ENCODE measurements at regions not wholly inside any gene's neighbourhood (a gene's known extent, or its start where the extent isn't known, plus 50 kb on each side); places are given as distances from the start of the nearest gene placed in this dataset.

DNA sequence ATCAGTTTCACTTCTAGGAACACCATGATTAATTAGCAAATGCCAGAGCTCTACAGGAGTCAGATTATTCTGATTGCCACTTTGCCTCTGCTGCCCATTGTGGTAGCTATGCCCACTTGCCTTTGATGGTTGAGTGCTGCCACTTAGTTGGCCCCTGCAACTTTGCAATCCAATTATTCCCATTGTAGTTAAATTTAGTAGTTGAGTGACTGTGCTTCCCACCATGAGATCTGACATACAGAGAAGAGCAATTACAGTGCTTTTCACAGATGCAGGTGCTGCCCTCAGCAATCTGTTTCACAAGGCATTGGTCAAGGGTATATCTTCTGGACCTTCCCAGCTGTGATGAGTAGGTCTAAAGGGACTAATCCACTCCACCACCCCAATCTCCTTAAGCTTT is 468.4 kb upstream of the RGS6 start:
- H3K4me3 ChIP-seq (ENCODE audit: low read depth, poor library complexity, severe bottlenecking) = no peak overlapping the region
- no peak for DNase-seq (ENCODE audit: low spot score in 2 of 2)
- intact Hi-C loops (cut with DNase I; ENCODE audit: low total_unique reads) = no loop called here
- TF ChIP-seq, protein P1, sequence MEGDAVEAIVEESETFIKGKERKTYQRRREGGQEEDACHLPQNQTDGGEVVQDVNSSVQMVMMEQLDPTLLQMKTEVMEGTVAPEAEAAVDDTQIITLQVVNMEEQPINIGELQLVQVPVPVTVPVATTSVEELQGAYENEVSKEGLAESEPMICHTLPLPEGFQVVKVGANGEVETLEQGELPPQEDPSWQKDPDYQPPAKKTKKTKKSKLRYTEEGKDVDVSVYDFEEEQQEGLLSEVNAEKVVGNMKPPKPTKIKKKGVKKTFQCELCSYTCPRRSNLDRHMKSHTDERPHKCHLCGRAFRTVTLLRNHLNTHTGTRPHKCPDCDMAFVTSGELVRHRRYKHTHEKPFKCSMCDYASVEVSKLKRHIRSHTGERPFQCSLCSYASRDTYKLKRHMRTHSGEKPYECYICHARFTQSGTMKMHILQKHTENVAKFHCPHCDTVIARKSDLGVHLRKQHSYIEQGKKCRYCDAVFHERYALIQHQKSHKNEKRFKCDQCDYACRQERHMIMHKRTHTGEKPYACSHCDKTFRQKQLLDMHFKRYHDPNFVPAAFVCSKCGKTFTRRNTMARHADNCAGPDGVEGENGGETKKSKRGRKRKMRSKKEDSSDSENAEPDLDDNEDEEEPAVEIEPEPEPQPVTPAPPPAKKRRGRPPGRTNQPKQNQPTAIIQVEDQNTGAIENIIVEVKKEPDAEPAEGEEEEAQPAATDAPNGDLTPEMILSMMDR (IDR thresholded peaks at IDR 0.05) = no peak
- no peak for TF ChIP-seq POLR2A (IDR thresholded peaks at IDR 0.05)

DNA sequence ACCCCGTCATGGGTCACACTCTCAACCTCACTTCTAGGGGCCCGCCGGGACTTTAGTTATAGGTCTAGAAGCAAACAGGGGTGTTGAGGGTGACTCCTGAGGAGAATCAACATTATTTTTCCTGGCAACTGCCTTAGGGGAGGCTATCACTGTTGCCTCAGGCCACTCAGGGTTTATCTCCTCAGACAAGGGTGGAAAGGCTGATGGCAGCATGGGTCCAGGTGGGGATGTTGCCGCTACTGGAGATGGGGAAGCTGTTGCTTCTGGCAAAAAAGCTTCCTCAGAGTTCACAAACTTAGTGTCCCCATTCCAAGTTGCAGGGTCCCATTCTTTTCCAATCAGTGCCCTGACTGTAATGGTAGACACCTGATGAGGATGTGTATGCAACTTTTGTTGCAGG is 467.4 kb upstream of the RGS6 start:
- 91 to 95% methylated on average over 4 of the region's 4 CpGs for WGBS, 2 donors
- no peak overlapping the region for H3K4me3 ChIP-seq (ENCODE audit: low read depth, poor library complexity, severe bottlenecking)
- intact Hi-C loops (cut with DNase I; ENCODE audit: low total_unique reads) = no loop called here
- DNase-seq (ENCODE audit: low spot score in 2 of 2) = no peak
- no peak for TF ChIP-seq POLR2A (IDR thresholded peaks at IDR 0.05)
- TF ChIP-seq, protein P1 (IDR thresholded peaks at IDR 0.05) = no peak

DNA sequence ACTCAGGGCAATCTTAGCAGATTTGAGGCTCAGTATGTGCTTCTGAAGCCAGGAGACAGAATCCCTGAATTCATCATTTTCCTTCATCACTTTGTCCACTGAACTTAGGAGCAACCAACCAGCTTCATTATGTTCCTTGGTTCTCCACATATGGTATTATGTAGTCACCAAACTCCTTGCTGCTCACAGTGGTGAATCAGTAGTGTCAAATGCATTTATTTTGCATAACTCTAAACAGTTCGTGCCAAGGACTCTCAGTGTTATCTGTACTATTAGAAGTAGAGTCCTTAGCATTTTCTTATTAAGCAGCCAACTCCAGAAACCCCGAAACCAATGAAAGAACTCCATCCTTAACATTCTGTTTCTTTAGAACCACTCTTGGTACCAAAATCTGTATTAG is 466.9 kb upstream of the RGS6 start:
- H3K4me3 ChIP-seq (ENCODE audit: low read depth, poor library complexity, severe bottlenecking) = no peak overlapping the region
- intact Hi-C loops (cut with DNase I; ENCODE audit: low total_unique reads) = no loop called here
- TF ChIP-seq, protein P1 (IDR thresholded peaks at IDR 0.05) = no peak
- no peak for TF ChIP-seq POLR2A (IDR thresholded peaks at IDR 0.05)
- WGBS, 2 donors = 85 to 95% methylated on average over 2 of the region's 2 CpGs
- DNase-seq (ENCODE audit: low spot score in 2 of 2) = no peak

DNA sequence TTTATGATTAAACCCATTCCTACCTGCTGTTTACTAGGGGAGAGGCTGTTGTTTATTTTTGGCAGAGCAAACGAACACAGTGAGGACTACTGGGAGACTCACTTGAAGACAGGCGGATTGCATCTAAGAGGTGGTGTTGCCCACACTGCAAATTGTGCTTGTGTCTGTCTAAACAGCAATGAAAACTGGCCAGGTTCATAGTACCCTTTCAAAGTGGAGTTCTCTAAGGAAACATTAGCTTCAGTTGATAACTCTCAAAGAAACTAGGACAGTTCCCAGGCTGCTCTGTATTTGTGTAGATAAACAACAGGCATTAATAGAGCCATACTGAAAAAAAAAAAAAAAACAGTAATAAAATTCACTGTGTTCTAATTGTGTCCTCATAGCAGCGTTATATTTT is 466.0 kb upstream of the RGS6 start:
- no peak for DNase-seq (ENCODE audit: low spot score in 2 of 2)
- 61 to 80% methylated on average over 3 of the region's 3 CpGs for WGBS, 2 donors
- TF ChIP-seq POLR2A (IDR thresholded peaks at IDR 0.05) = no peak
- TF ChIP-seq, protein P1 (IDR thresholded peaks at IDR 0.05) = no peak

DNA sequence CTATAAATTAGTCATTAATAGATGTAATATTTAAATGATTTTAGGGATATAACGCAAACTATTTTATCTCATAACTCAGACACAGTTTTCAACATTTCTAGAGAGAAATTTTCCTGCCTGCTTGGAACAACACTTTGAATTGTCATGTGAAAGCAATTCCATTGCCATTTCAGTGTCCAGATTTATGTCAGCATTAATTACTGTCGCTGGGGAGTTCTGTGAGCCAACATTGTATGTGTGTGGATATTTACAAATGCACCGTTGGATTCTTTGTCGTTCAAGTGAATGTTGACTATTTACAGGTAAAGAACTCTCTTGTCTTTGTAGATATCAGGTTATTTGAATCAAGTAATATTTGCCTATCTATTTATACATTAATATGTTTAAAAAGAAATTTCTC is 465.3 kb upstream of the RGS6 start:
- no peak overlapping the region for H3K4me3 ChIP-seq (ENCODE audit: low read depth, poor library complexity, severe bottlenecking)
- intact Hi-C loops (cut with DNase I; ENCODE audit: low total_unique reads) = no loop called here
- 42% methylated on average over 4 of the region's 4 CpGs for WGBS, 2 donors
- DNase-seq (ENCODE audit: low spot score in 2 of 2) = no peak
- no peak for TF ChIP-seq POLR2A (IDR thresholded peaks at IDR 0.05)
- TF ChIP-seq, protein P1 (IDR thresholded peaks at IDR 0.05) = no peak

More for the DNA sequence above, 466.0 kb upstream of the RGS6 start:
- no peak overlapping the region for H3K4me3 ChIP-seq (ENCODE audit: low read depth, poor library complexity, severe bottlenecking)
- intact Hi-C loops (cut with DNase I; ENCODE audit: low total_unique reads) = no loop called here

DNA sequence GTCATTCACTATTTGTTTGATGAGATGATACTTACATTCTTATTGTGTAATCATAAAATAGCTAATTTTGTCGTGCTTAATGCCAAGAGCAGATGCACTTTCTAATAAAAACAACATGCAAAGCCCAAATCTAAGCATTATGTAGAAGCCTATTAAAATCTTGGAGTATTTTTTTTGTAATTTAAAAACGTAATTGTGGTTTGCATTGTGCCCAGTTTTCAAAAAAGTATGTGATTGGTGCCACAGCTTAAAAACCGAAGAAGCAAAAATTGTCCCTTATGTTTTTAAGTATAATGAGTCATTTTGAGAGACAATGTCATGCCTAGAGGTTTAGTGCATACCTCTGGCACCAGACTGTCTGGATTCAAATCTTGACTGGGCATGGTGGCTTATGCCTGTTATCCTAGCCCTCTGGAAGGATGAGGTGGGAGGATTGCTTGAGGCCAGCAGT is 464.8 kb upstream of the RGS6 start:
- intact Hi-C loops (cut with DNase I; ENCODE audit: low total_unique reads) = no loop called here
- DNase-seq (ENCODE audit: low spot score in 2 of 2) = no peak
- TF ChIP-seq, protein P1 (IDR thresholded peaks at IDR 0.05) = no peak
- TF ChIP-seq POLR2A (IDR thresholded peaks at IDR 0.05) = no peak
- no peak overlapping the region for H3K4me3 ChIP-seq (ENCODE audit: low read depth, poor library complexity, severe bottlenecking)
- WGBS, 2 donors = 36 to 45% methylated on average over 3 of the region's 3 CpGs

Measured in lower leg skin (tissue), 4 donors.